Colonic mucosa (tissue), 4 donors: ENCODE measurements at regions not wholly inside any gene's neighbourhood (a gene's known extent, or its start where the extent isn't known, plus 50 kb on each side); places are given as distances from the start of the nearest gene placed in this dataset.

Experiments
- DNase-seq: peaks from one replicate; pipeline ENCODE4 v3.0.0-alpha.2; 2020
- H3K27ac ChIP-seq: fragments of 200-600 bp; one replicate; pipeline ENCODE4 v1.8.0; 2021
- H3K27me3 ChIP-seq: fragments of 200-600 bp; one replicate; pipeline ENCODE4 v1.8.0; 2021
- H3K36me3 ChIP-seq: fragments of 200-600 bp; one replicate; pipeline ENCODE4 v1.8.0; 2021
- H3K4me1 ChIP-seq: fragments of 200-600 bp; one replicate; pipeline ENCODE4 v1.8.0; 2021; ENCODE audit warnings: mild to moderate bottlenecking
- H3K4me3 ChIP-seq: fragments of 200-600 bp; one replicate; pipeline ENCODE4 v1.8.0; 2021
- H3K9ac ChIP-seq, 2 donors: one replicate each; pipeline ENCODE4 v1.7.0; 2013; ENCODE audit warnings: control low read depth in 2 of 2, low read depth in 2 of 2, low read length in 2 of 2
- H3K9me3 ChIP-seq: fragments of 200-600 bp; one replicate; pipeline ENCODE4 v1.8.0; 2021
- CTCF ChIP-seq: fragments of 200-600 bp; IDR thresholded peaks from one replicate; pipeline ENCODE4 v1.8.0; 2022; ENCODE audit warnings: antibody characterized with exemption, mild to moderate bottlenecking
- intact Hi-C: fragments of 100-400 bp; cut with DNase I; formaldehyde crosslinking; loops from one replicate; pipeline ENCODE4 v1.14.1; 2022
- donor health status: healthy.
- donor health status: DM: no; HTN: no; CAD: no.
- donor health status: DM: no; HTN: no; CAD: no.

- no peaks in the 10 kb centered on the region for H3K27me3 ChIP-seq
- no peak for DNase-seq
- H3K36me3 ChIP-seq = no peaks in the 10 kb centered on the region
- H3K27ac ChIP-seq = no peak overlapping the region
- no peak overlapping the region for H3K9ac ChIP-seq
- H3K9me3 ChIP-seq = no peaks in the 10 kb centered on the region
- H3K4me3 ChIP-seq = no peak overlapping the region
- intact Hi-C loops = no loop called here
- TF ChIP-seq CTCF = no peak
- H3K4me1 ChIP-seq = no peaks in the 10 kb centered on the region
Observed at GRCh38 chr10:28840971-28841370, 163.7 kb downstream of the BAMBI start.

GRCh38 chr10:28841625-28842024 is 164.3 kb downstream of the BAMBI start:
- no peak for DNase-seq
- H3K4me1 ChIP-seq = no peaks in the 10 kb centered on the region
- no peak overlapping the region for H3K9ac ChIP-seq
- H3K36me3 ChIP-seq = no peaks in the 10 kb centered on the region
- no peak overlapping the region for H3K4me3 ChIP-seq
- no peak overlapping the region for H3K27ac ChIP-seq
- no peak for TF ChIP-seq CTCF
- intact Hi-C loops = no loop called here
- H3K27me3 ChIP-seq = no peaks in the 10 kb centered on the region
- H3K9me3 ChIP-seq = no peaks in the 10 kb centered on the region

- DNase-seq = no peak
- Histone ChIP-seq H3K9me3 (no peaks in the 10 kb centered on the region), H3K4me3 (no peak overlapping the region), H3K36me3 (no peaks in the 10 kb centered on the region), H3K4me1 (no peaks in the 10 kb centered on the region), H3K9ac (no peak overlapping the region), H3K27me3 (no peaks in the 10 kb centered on the region), H3K27ac (no peak overlapping the region)
- no peak for TF ChIP-seq CTCF
- intact Hi-C loops = no loop called here
Observed at GRCh38 chr10:28842321-28842720, 165.0 kb downstream of the BAMBI start.

- DNase-seq = no peak
- H3K4me3 ChIP-seq = no peak overlapping the region
- no peaks in the 10 kb centered on the region for H3K9me3 ChIP-seq
- no peaks in the 10 kb centered on the region for H3K36me3 ChIP-seq
- H3K27ac ChIP-seq = no peak overlapping the region
- no peaks in the 10 kb centered on the region for H3K4me1 ChIP-seq
- no peak for TF ChIP-seq CTCF
- intact Hi-C loops = no loop called here
- no peak overlapping the region for H3K9ac ChIP-seq
- no peaks in the 10 kb centered on the region for H3K27me3 ChIP-seq
Observed at GRCh38 chr10:28845009-28845682, 167.8 kb downstream of the BAMBI start.

- intact Hi-C loops = no loop called here
- Histone ChIP-seq H3K27me3 (no peaks in the 10 kb centered on the region), H3K36me3 (no peaks in the 10 kb centered on the region)
Observed at GRCh38 chr10:28849309-28849708, 172.0 kb downstream of the BAMBI start.

More at GRCh38 chr10:28849309-28849708, 172.0 kb downstream of the BAMBI start:
- Histone ChIP-seq H3K4me3 (no peak overlapping the region), H3K4me1 (no peaks in the 10 kb centered on the region), H3K9me3 (no peaks in the 10 kb centered on the region), H3K27ac (no peak overlapping the region), H3K9ac (no peak overlapping the region)
- no peak for DNase-seq
- no peak for TF ChIP-seq CTCF
